Activated CD4-positive, alpha-beta memory T cell treated with anti-CD3 and anti-CD28 coated beads, Interleukin-2, amount 10 ng/mL, durations not matched to agents 7 days and 5 days (primary cell): ENCODE measurements at regions not wholly inside any gene's neighbourhood (a gene's known extent, or its start where the extent isn't known, plus 50 kb on each side); places are given as distances from the start of the nearest gene placed in this dataset.

Experiments used
- CTCF ChIA-PET: fragments of 350-600 bp; sonication (Branson Sonifier 250); formaldehyde crosslinking; loops from one replicate; lab custom pipeline; 2021; ENCODE audit warnings: antibody characterized with exemption, inconsistent platforms; lab: Charles Lee
- POLR2A ChIA-PET: fragments of 350-600 bp; sonication (Branson Sonifier 250); formaldehyde crosslinking; loops from one replicate; lab custom pipeline; 2021; ENCODE audit warnings: antibody characterized with exemption; lab: Charles Lee
- DNase-seq: peaks from one replicate; pipeline ENCODE4 v3.0.0-alpha.2; 2020
- H3K27ac Mint-ChIP-seq: one replicate; pipeline ENCODE4 v1.8.0; 2021; ENCODE audit warnings: mild to moderate bottlenecking, mixed read lengths
- H3K27me3 Mint-ChIP-seq: one replicate; pipeline ENCODE4 v1.8.0; 2021; ENCODE audit warnings: mixed read lengths
- H3K36me3 Mint-ChIP-seq: one replicate; pipeline ENCODE4 v1.8.0; 2021; ENCODE audit warnings: low read depth, mixed read lengths
- H3K4me1 Mint-ChIP-seq: one replicate; pipeline ENCODE4 v1.8.0; 2021; ENCODE audit warnings: mixed read lengths
- H3K4me3 Mint-ChIP-seq: one replicate; pipeline ENCODE4 v1.8.0; 2021; ENCODE audit warnings: mild to moderate bottlenecking, mixed read lengths
- H3K9me3 Mint-ChIP-seq: one replicate; pipeline ENCODE4 v1.8.0; 2021; ENCODE audit warnings: mixed read lengths

DNA sequence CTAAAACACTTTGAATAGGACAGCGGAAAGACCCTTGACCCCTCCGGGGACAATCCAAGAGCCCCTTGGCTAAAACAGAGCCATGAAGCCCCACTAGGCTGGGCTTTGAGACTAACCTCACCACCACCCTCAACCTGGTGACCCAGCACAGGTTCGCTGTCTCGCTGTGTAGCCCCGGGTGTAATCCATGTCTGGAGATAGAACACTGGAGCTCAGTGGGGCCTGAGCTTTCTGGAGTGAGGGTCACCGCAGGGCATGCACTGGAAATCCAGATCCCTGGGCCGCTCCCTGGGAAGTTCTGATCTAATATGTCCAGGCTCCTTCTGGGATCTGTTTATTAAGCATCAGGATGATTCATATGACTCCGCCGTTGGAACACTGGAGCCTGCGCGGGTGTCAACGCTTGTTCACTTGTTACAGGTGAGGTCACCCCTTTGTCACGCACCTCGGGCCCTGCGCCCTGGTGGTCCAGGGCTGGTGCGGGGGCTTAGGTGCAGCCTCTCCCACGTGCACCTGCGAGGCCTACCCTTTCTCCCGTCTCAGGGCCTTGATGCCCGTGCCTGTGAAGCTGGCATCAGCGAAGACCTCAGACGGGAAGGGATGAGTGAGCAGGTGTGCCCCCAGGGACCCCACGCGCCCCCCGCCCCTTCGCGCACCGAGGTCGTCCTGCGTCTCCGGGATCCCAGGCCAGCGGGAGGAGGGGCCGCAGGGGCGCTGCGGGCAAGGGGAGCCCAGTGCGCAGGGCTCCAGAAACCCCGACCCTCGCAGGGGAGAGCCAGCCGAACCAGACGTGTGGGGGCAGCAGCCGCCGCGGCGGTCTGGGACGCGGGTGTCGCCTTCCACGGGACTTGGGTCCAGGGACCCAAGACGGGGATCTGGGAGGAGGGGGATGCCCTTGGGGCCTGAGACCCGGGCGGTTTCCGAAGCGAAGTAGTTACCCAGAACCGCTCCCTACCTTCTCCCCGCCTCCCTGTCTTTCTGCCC is 224.1 kb upstream of the FOXF1 start:
- Mint-ChIP-seq H3K27ac (no peak overlapping the region), H3K9me3 (no peaks in the 10 kb centered on the region), H3K36me3 (no peaks in the 10 kb centered on the region), H3K4me3 (no peak overlapping the region), H3K4me1 (no peaks in the 10 kb centered on the region), H3K27me3 (peaks cover 46% of the 10 kb centered on the region)
- ChIA-PET POLR2A (interaction anchor here (1.1 kb wide), 1 partner anchor 20 kb away, joined by 3 read pairs; no protein-coding TSS in a partner anchor), CTCF (no interaction called here)
- DNase-seq: no peak

DNA sequence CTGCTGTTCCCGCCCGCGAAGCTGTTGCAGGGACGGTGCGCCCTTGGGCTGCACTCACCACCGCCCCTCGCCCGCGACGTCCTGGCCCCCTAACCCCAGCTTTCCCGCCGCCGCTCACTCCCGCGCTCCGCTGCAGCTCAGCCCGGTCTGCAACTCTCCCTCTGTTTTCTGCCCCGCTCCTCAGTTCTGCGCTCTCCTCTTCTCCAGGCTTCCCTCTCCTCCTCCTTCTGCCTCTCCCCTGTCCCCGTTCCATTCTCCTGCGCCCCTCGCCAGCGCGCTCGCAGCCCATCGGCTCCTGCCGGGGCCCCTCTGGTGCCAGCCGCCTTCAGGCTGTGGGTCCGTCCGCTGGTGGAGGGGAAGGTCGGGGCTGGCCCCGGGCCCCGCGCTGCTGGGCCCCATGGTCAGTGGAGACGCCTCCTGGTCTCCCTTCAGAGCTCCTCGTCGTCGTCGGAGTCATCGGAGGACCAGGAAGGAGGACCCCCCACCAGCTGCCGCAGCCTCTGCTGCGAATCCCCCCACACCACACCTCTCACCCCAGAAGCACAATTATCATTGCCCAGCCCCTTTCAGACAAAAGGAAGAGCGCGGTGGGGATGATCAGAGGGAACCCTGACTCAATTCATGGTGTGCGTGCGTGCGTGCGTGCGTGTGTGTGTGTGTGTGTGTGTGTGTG is 223.2 kb upstream of the FOXF1 start:
- DNase-seq: no peak
- CTCF ChIA-PET: no interaction called here
- no peaks in the 10 kb centered on the region for H3K4me1 Mint-ChIP-seq
- H3K36me3 Mint-ChIP-seq: no peaks in the 10 kb centered on the region
- H3K4me3 Mint-ChIP-seq: no peak overlapping the region
- peaks cover 48% of the 10 kb centered on the region for H3K27me3 Mint-ChIP-seq
- H3K9me3 Mint-ChIP-seq: no peaks in the 10 kb centered on the region
- no peak overlapping the region for H3K27ac Mint-ChIP-seq
- POLR2A ChIA-PET: interaction anchor here (1.1 kb wide), 1 partner anchor 19 kb away, joined by 3 read pairs; no protein-coding TSS in a partner anchor

DNA sequence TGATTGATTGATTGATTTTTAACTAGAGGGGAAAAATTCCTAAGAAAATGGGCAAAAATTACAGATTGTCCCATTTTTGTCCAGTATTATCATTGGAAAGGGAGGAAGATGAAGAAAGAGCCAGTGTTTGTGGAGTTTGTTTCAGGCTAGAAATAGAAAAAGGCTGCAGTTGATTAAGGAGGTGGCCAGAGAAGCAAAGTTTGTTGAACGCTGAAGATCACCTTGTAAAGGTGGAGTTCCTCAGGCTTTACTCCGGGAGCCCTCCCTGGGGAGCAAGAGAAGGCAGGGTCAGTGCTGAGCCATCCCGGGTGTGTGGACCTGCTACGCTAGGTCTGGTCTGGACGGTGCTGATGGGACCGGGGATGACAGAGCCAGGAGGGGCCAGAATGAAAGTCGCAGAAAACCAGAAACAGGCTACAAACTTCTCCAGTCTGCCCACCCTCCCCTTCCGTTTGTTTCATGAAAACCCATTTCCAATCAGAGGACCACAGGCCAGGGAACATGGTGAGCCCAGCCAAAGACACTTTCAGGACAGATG is 222.6 kb upstream of the FOXF1 start:
- no peaks in the 10 kb centered on the region for H3K36me3 Mint-ChIP-seq
- POLR2A ChIA-PET: interaction anchor here (1.1 kb wide), 1 partner anchor 18 kb away, joined by 3 read pairs; no protein-coding TSS in a partner anchor

DNA sequence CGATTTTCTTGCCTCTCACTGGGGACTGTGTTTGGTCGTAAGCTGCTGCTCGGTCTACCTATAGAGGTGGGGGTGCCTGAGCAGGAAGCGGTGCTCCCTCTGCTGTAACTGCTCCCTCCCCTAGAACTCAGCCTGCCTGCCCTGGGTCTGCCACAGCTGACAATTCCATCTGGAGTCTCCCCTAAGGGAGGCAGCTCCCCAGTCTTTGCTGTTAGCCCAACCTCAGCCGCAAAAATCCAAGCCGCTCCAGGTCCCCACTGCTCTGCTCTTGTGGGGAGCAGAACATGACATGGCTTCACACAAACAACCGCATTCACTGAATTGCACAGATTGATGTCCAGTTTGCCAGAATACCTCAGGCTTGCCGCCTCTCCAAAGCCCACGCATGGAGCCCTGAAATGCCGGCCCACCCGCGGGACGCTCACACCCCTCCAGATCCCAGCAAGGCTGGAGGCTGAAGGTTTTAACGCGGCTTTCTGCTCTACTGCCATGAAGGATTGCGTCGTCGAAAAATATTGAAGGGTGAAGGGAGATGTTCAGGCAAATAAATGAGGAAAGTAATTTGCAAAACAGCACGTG is 221.5 kb upstream of the FOXF1 start:
- Mint-ChIP-seq H3K4me1 (no peaks in the 10 kb centered on the region), H3K4me3 (no peak overlapping the region), H3K36me3 (no peaks in the 10 kb centered on the region), H3K27ac (no peak overlapping the region), H3K27me3 (peaks cover 51% of the 10 kb centered on the region), H3K9me3 (no peaks in the 10 kb centered on the region)
- ChIA-PET CTCF (no interaction called here), POLR2A (no interaction called here)
- DNase-seq: no peak

More for the DNA sequence above, 222.6 kb upstream of the FOXF1 start:
- no peak overlapping the region for H3K4me3 Mint-ChIP-seq
- no peak for DNase-seq
- CTCF ChIA-PET: no interaction called here
- H3K27me3 Mint-ChIP-seq: peaks cover 51% of the 10 kb centered on the region
- H3K9me3 Mint-ChIP-seq: no peaks in the 10 kb centered on the region
- H3K27ac Mint-ChIP-seq: no peak overlapping the region
- H3K4me1 Mint-ChIP-seq: no peaks in the 10 kb centered on the region

DNA sequence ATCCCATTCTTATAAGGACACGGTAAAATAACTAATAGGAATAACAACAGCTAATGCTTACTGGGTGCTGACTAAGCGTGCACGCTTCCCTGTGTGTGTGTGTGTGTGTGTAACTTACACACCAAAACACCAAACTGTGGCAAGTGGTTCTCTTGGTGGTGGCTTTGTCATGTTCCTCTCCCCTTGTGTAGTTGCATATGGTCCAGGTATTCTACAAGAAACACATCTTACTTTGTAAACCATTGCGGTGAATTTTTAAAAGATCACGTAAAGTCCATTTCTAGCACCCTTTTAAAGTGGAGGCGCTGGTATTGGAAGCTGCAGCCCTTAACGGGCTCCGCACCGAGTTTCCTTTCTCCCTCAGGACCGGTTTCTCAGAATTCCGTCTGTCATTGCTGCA is 221.0 kb upstream of the FOXF1 start:
- Mint-ChIP-seq H3K4me3 (no peak overlapping the region), H3K4me1 (no peaks in the 10 kb centered on the region), H3K27ac (no peak overlapping the region), H3K27me3 (peaks cover 51% of the 10 kb centered on the region), H3K36me3 (no peaks in the 10 kb centered on the region), H3K9me3 (no peaks in the 10 kb centered on the region)
- DNase-seq: no peak
- CTCF ChIA-PET: no interaction called here
- POLR2A ChIA-PET: no interaction called here

DNA sequence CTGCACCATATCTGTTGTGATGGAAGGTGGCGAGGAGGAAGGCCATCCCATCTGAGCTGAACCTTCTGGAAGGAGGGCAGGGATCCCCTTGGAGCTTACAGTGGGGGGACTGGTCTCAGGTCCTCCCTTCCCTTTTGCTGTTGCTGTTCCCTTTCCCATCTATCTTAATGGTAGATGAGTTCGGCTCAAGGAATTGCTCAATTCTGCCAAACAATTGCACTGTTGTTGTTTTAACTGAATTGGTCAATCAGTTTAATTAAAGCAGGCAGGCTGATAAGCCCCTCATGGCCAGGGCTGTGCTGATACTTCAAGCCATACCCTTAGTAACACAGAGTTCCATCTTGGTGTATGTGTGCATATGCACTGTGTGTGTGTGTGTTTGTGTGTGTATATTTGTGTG is 220.4 kb upstream of the FOXF1 start:
- CTCF ChIA-PET: no interaction called here
- Mint-ChIP-seq H3K36me3 (no peaks in the 10 kb centered on the region), H3K27me3 (peaks cover 51% of the 10 kb centered on the region), H3K9me3 (no peaks in the 10 kb centered on the region), H3K4me1 (no peaks in the 10 kb centered on the region), H3K27ac (no peak overlapping the region), H3K4me3 (no peak overlapping the region)
- no peak for DNase-seq
- POLR2A ChIA-PET: no interaction called here

DNA sequence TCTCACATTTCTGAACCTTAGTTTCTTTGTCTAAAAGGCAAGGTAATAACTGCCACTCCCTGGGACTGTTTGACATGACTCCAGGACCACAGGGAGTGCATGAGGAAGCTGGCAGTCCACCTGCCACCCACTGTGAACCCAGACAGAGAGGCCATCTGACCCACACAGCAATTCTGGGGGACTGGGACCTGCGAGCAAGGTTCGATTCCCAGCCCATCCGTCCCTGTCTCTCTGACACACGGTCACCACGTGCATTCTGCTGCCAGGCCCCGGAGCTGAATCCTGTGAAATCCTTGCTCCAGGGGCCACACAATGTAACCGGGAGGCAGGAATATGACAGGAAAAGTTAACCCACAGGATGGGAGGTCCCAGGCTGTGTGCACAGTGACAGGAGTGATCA is 218.8 kb upstream of the FOXF1 start:
- no peaks in the 10 kb centered on the region for H3K9me3 Mint-ChIP-seq
- no peak overlapping the region for H3K27ac Mint-ChIP-seq
- no peak overlapping the region for H3K4me3 Mint-ChIP-seq
- no peaks in the 10 kb centered on the region for H3K36me3 Mint-ChIP-seq
- ChIA-PET CTCF (no interaction called here), POLR2A (no interaction called here)
- peaks cover 45% of the 10 kb centered on the region for H3K27me3 Mint-ChIP-seq
- no peak for DNase-seq
- no peaks in the 10 kb centered on the region for H3K4me1 Mint-ChIP-seq

DNA sequence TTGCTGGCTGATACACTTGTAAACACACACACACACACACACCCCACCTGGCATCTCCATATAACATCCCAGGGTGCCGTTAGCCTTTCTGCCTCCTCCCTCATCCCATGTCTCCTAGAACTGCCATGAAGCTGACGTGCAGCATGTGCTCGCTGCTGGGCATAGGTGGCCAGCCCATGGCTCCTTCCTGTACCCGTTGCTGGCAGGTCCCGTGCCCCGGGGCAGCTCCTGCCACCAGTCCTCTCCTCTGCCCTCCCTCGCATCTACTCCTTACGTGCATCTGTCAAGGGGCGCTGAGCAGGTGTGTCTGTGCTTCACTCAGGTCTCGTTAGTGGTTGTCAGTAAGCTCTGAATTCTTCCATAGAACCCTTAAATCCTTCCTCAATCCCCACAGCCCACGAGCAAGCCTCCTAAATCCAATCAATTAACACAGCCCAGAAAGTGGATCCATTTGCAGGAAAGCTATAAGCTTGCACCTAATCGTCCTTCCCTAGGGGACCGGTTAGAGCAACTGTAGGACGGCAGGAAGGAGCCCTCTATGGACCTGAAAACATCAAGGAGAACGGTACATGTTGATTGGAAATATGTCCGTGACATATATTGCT is 218.1 kb upstream of the FOXF1 start:
- Mint-ChIP-seq H3K36me3 (no peaks in the 10 kb centered on the region), H3K27me3 (peaks cover 41% of the 10 kb centered on the region), H3K4me1 (no peaks in the 10 kb centered on the region), H3K4me3 (no peak overlapping the region), H3K9me3 (no peaks in the 10 kb centered on the region), H3K27ac (no peak overlapping the region)
- ChIA-PET CTCF (no interaction called here), POLR2A (no interaction called here)
- no peak for DNase-seq

DNA sequence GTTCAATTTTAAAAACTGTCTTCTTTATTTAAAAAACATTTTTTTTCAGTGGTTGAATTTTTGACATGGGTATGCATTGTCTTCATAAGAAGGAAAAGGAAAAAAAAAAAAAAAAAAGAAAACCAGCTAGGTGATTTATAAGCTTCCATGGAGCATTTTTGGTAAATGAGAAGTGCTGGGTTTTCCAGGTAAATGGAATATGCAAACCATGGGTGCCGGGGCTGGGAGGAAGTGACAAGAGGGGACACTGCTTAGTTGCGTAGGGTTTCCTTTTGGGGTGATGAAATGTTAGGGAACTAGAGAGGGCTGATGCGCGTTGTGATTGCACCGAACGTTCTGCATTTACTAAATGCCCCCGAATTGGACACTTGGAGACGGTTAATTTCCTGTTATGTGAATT is 217.4 kb upstream of the FOXF1 start:
- no peaks in the 10 kb centered on the region for H3K4me1 Mint-ChIP-seq

DNA sequence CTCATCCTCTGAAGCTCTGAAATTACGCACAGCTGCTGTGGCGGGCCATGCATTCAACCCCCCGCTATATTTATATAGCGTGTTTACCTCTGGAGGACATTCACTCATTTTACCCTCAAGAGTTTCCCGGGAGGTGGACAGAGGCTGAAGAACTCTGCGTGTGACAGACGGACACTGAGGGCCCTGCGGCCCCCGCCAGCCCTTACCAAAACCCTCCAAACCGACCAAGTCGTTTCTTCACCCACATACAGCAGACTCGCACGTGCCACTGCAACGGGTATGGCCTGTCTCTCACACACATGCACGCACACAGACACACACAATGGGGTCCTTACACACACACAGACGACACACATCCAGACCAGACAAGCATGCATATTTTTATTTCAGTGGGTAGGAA is 216.4 kb upstream of the FOXF1 start:
- H3K4me1 Mint-ChIP-seq: no peaks in the 10 kb centered on the region
- ChIA-PET CTCF (no interaction called here), POLR2A (no interaction called here)
- DNase-seq: no peak
- no peak overlapping the region for H3K4me3 Mint-ChIP-seq
- no peaks in the 10 kb centered on the region for H3K9me3 Mint-ChIP-seq
- H3K36me3 Mint-ChIP-seq: no peaks in the 10 kb centered on the region
- H3K27me3 Mint-ChIP-seq: peaks cover 37% of the 10 kb centered on the region
- no peak overlapping the region for H3K27ac Mint-ChIP-seq

More for the DNA sequence above, 217.4 kb upstream of the FOXF1 start:
- CTCF ChIA-PET: no interaction called here
- H3K27me3 Mint-ChIP-seq: peaks cover 38% of the 10 kb centered on the region
- H3K36me3 Mint-ChIP-seq: no peaks in the 10 kb centered on the region
- H3K27ac Mint-ChIP-seq: no peak overlapping the region
- H3K9me3 Mint-ChIP-seq: no peaks in the 10 kb centered on the region
- POLR2A ChIA-PET: no interaction called here
- no peak overlapping the region for H3K4me3 Mint-ChIP-seq
- DNase-seq: no peak

DNA sequence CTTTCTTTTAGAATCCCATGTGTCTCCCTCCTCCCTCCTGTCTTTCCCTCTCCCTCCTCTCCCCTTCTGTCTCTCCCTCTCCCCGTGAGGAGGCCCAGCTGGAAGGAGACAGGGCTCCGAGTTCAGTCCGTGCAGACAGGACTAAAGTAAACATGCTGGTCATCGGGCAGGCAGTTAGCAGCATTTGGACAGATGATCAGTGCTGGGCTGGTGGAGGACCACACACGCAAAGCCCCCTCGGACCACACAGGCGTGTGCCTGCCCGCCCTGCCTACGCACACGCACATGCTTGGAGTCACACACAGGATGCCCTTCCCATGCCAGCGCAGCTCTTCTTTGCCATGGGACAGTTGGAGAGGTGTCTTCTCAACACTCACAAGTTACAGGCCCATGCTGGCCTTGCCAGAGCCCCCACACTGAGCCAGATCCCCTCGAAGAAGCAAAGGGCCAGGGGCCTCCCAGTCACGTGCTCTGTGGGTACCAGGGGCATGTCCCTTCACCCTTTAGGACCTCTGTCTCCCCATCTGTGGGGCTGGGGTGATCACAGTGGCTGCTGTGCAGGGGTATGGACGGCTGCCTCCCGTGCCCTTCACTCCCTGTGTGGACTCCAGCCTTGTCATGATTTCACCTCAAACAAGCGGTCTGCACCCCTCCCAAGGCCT is 215.7 kb upstream of the FOXF1 start:
- no peaks in the 10 kb centered on the region for H3K36me3 Mint-ChIP-seq
- no peaks in the 10 kb centered on the region for H3K4me1 Mint-ChIP-seq
- POLR2A ChIA-PET: no interaction called here
- CTCF ChIA-PET: no interaction called here
- H3K27me3 Mint-ChIP-seq: peaks cover 34% of the 10 kb centered on the region
- H3K4me3 Mint-ChIP-seq: no peak overlapping the region
- no peaks in the 10 kb centered on the region for H3K9me3 Mint-ChIP-seq
- H3K27ac Mint-ChIP-seq: no peak overlapping the region
- DNase-seq: no peak

DNA sequence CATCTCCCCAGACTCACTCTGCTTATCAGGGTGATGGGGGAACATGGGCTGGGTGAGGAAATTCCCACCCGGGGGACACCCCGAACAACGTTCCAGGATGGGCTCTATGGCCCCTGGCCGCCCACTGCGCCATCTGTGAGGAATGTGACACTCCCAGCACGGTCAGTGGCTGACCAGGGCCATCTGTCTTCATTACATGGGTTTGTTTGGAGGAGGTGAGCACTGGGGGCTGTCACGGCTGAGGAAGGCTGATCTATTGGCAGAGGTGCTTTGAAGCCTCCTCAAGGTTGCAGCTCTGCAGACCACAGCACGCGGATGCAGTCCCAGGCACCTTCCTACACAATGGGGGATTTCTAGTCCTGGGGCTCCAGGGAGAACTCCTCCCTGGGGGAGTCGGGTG is 214.1 kb upstream of the FOXF1 start:
- DNase-seq: no peak
- Mint-ChIP-seq H3K36me3 (no peaks in the 10 kb centered on the region), H3K27me3 (peaks cover 31% of the 10 kb centered on the region), H3K9me3 (no peaks in the 10 kb centered on the region), H3K4me3 (no peak overlapping the region), H3K27ac (no peak overlapping the region), H3K4me1 (no peaks in the 10 kb centered on the region)
- ChIA-PET CTCF (no interaction called here), POLR2A (no interaction called here)
